SK-N-SH (cell line): ENCODE measurements at regions not wholly inside any gene's neighbourhood (a gene's known extent, or its start where the extent isn't known, plus 50 kb on each side); places are given as distances from the start of the nearest gene placed in this dataset.

Experiments used
- CTCF ChIA-PET: fragments of 300-600, 350-600 bp; formaldehyde crosslinking; extraction: SDS; loops from one replicate; lab custom pipeline; 2021; lab: Yijun Ruan, JAX
- POLR2A ChIA-PET: fragments of 350-600 bp; sonication (Branson Sonifier 250); formaldehyde crosslinking; extraction: SDS; loops from one replicate; lab custom pipeline; 2020; ENCODE audit warnings: antibody characterized with exemption, inconsistent platforms; lab: Yijun Ruan, JAX
- DNase-seq: peaks from one replicate; pipeline ENCODE4 v3.0.0; 2012
- H2AFZ ChIP-seq: fragments of 200-600 bp; sonication (generic); 2 replicates; pipeline ENCODE4 v1.8.1; 2016; ENCODE audit warnings: antibody characterized with exemption, mild to moderate bottlenecking, low read depth
- H3F3A ChIP-seq: fragments of 200-600 bp; sonication (generic); replicated peaks from 2 replicates; pipeline ENCODE3; 2016; ENCODE audit warnings: antibody characterized with exemption, mild to moderate bottlenecking; ENCODE audit not compliant: insufficient read depth
- H3K27ac ChIP-seq, 2 experiments: fragments of 200-500 bp in 1 of 2; fragments of 200-600 bp in 1 of 2; sonication (Bioruptor generic) in 1 of 2; sonication (generic), shearing (Covaris generic) in 1 of 2; 2 replicates each; pipeline versions ENCODE4 v1.5.1 to v1.6.1; 2014 to 2016; ENCODE audit warnings: low read depth in 2 of 2, inconsistent platforms in 1 of 2, low read length in 1 of 2, mild to moderate bottlenecking in 1 of 2, mixed read lengths in 1 of 2
- H3K27me3 ChIP-seq: fragments of 200-600 bp; sonication (generic), shearing (Covaris generic); 2 replicates; pipeline ENCODE4 v1.6.1; 2016; ENCODE audit warnings: mixed run types; ENCODE audit not compliant: insufficient read depth
- H3K36me3 ChIP-seq, 2 experiments: fragments of 200-500 bp in 1 of 2; fragments of 200-600 bp in 1 of 2; sonication (Bioruptor generic) in 1 of 2; sonication (generic) in 1 of 2; replicated peaks in 1 of 2; 2 replicates each; pipeline versions ENCODE3 to v1.5.1; 2014 to 2016; ENCODE audit warnings: low read length in 1 of 2, mild to moderate bottlenecking in 1 of 2; ENCODE audit not compliant: insufficient read depth in 2 of 2, control insufficient read depth in 1 of 2
- H3K4me1 ChIP-seq, 2 experiments: fragments of 200-500 bp in 1 of 2; fragments of 200-600 bp in 1 of 2; sonication (Bioruptor generic) in 1 of 2; sonication (generic), shearing (Covaris generic) in 1 of 2; 2 replicates each; pipeline versions ENCODE4 v1.5.1 to v1.6.1; 2014 to 2016; ENCODE audit warnings: low read depth in 1 of 2, low read length in 1 of 2, mixed run types in 1 of 2; ENCODE audit not compliant: insufficient read depth in 2 of 2, control insufficient read depth in 1 of 2
- H3K4me2 ChIP-seq: fragments of 200-600 bp; sonication (generic), shearing (Covaris generic); 2 replicates; pipeline ENCODE4 v1.6.1; 2017; ENCODE audit warnings: mixed run types
- H3K4me3 ChIP-seq, 2 experiments: fragments of 200-500 bp in 1 of 2; fragments of 200-600 bp in 1 of 2; sonication (Bioruptor generic) in 1 of 2; sonication (generic), shearing (Covaris generic) in 1 of 2; 2 replicates each; pipeline versions ENCODE4 v1.5.1 to v1.8.1; 2014 to 2016; ENCODE audit warnings: low read depth in 2 of 2, inconsistent platforms in 1 of 2, low read length in 1 of 2, mild to moderate bottlenecking in 1 of 2, mixed read lengths in 1 of 2, moderate library complexity in 1 of 2
- H3K79me2 ChIP-seq: fragments of 200-600 bp; sonication (generic); 2 replicates; pipeline ENCODE4 v1.8.1; 2017; ENCODE audit warnings: mild to moderate bottlenecking; ENCODE audit not compliant: insufficient read depth
- H3K9ac ChIP-seq: fragments of 200-600 bp; sonication (generic); 2 replicates; pipeline ENCODE4 v1.6.1; 2017; ENCODE audit warnings: mixed run types
- H3K9me2 ChIP-seq: fragments of 200-600 bp; sonication (generic); 2 replicates; pipeline ENCODE4 v1.6.1; 2017; ENCODE audit warnings: mixed run types
- H3K9me3 ChIP-seq: fragments of 200-600 bp; sonication (generic); 2 replicates; pipeline ENCODE4 v1.6.1; 2017; ENCODE audit warnings: mixed run types, mild to moderate bottlenecking, moderate library complexity
- H4K20me1 ChIP-seq: fragments of 200-600 bp; sonication (generic); 2 replicates; pipeline ENCODE4 v1.6.1; 2017; ENCODE audit warnings: mild to moderate bottlenecking, mixed run types; ENCODE audit not compliant: insufficient read depth
- ELF1 ChIP-seq: IDR thresholded peaks from 2 replicates; pipeline ENCODE4 v1.4.0; 2012
- EP300 ChIP-seq, 2 experiments: IDR thresholded peaks; 2 replicates each; pipeline versions ENCODE4 v1.4.0 to v1.6.1; 2012; ENCODE audit warnings: borderline replicate concordance in 1 of 2, low read depth in 1 of 2, low read length in 1 of 2
- EZH2phosphoT487 ChIP-seq: fragments of 200-600 bp; sonication (generic); IDR thresholded peaks from 2 replicates; pipeline ENCODE4 v1.6.1; 2017; ENCODE audit warnings: low read depth, mixed run types, mild to moderate bottlenecking, antibody characterized with exemption, moderate library complexity, borderline replicate concordance
- FOXJ3 ChIP-seq: sonication (generic); formaldehyde crosslinking; IDR thresholded peaks from 2 replicates; pipeline ENCODE4 v1.5.1; 2020; ENCODE audit warnings: mild to moderate bottlenecking, missing genetic modification reagents
- FOXM1 ChIP-seq: IDR thresholded peaks from 2 replicates; pipeline ENCODE4 v1.4.0; 2012; ENCODE audit warnings: low read depth, mild to moderate bottlenecking
- GABPA ChIP-seq: IDR thresholded peaks from 2 replicates; pipeline ENCODE4 v1.4.0; 2012; ENCODE audit warnings: low read depth, mild to moderate bottlenecking
- GATA2 ChIP-seq: sonication (generic); formaldehyde crosslinking; IDR thresholded peaks from 2 replicates; pipeline ENCODE4 v1.5.0; 2020; ENCODE audit warnings: mild to moderate bottlenecking, missing genetic modification reagents
- NRF1 ChIP-seq: IDR thresholded peaks from 2 replicates; pipeline ENCODE4 v1.6.1; 2012; ENCODE audit warnings: low read depth, mild to moderate bottlenecking, low read length
- RFX5 ChIP-seq: IDR thresholded peaks from 2 replicates; pipeline ENCODE4 v1.6.1; 2012; ENCODE audit warnings: mild to moderate bottlenecking, improper control_type of control experiment, low read length
- RXRA ChIP-seq: IDR thresholded peaks from 2 replicates; pipeline ENCODE4 v1.4.0; 2012; ENCODE audit warnings: low read depth, mild to moderate bottlenecking, borderline replicate concordance
- SIN3A ChIP-seq: IDR thresholded peaks from 2 replicates; pipeline ENCODE4 v1.6.1; 2012; ENCODE audit warnings: low read depth, mild to moderate bottlenecking, low read length, moderate library complexity, borderline replicate concordance
- SMC3 ChIP-seq: IDR thresholded peaks from 2 replicates; pipeline ENCODE4 v1.6.1; 2012; ENCODE audit warnings: low read depth, low read length, improper control_type of control experiment
- TAF1 ChIP-seq: IDR thresholded peaks from 2 replicates; pipeline ENCODE4 v1.6.1; 2012; ENCODE audit warnings: low read depth, mild to moderate bottlenecking, low read length, moderate library complexity, borderline replicate concordance
- TCF12 ChIP-seq: IDR thresholded peaks from 2 replicates; pipeline ENCODE4 v1.4.0; 2012
- TEAD4 ChIP-seq: IDR thresholded peaks from 2 replicates; pipeline ENCODE4 v1.4.0; 2012; ENCODE audit warnings: mild to moderate bottlenecking, borderline replicate concordance; ENCODE audit not compliant: insufficient read depth
- YY1 ChIP-seq: IDR thresholded peaks from 2 replicates; pipeline ENCODE4 v1.4.0; 2012; ENCODE audit warnings: low read depth, mild to moderate bottlenecking
- WGBS: methylation state at CpG from one replicate; pipeline ENCODE4 v1.1.6; 2017; ENCODE audit warnings: low lambda C conversion rate; 5-methylcytosine and 5-hydroxymethylcytosine counted together
- TF ChIP-seq, protein P1 (sequence below): IDR thresholded peaks from 2 replicates; pipeline ENCODE4; 2012
- TF ChIP-seq, protein P2 (sequence below): IDR thresholded peaks from 2 replicates; pipeline ENCODE4 v1.4.0; 2012; ENCODE audit warnings: low read depth, borderline replicate concordance
- TF ChIP-seq, protein P3 (sequence below): fragments of 150-350 bp; IDR thresholded peaks from 2 replicates; pipeline ENCODE4 v1.6.1; 2017; ENCODE audit warnings: antibody characterized with exemption, low read length, low read depth, borderline replicate concordance
- TF ChIP-seq, protein P4 (sequence below): IDR thresholded peaks from 2 replicates; pipeline ENCODE4 v1.4.0; 2012; ENCODE audit warnings: low read depth
- TF ChIP-seq, protein P5 (sequence below): IDR thresholded peaks from 2 replicates; pipeline ENCODE4 v1.6.1; 2012; ENCODE audit warnings: mild to moderate bottlenecking, low read depth, low read length, moderate library complexity
- TF ChIP-seq, protein P6 (sequence below): fragments of 150-350 bp; IDR thresholded peaks from 2 replicates; pipeline ENCODE4 v1.6.1; 2016; ENCODE audit warnings: mild to moderate bottlenecking, low read depth, low read length

DNA sequence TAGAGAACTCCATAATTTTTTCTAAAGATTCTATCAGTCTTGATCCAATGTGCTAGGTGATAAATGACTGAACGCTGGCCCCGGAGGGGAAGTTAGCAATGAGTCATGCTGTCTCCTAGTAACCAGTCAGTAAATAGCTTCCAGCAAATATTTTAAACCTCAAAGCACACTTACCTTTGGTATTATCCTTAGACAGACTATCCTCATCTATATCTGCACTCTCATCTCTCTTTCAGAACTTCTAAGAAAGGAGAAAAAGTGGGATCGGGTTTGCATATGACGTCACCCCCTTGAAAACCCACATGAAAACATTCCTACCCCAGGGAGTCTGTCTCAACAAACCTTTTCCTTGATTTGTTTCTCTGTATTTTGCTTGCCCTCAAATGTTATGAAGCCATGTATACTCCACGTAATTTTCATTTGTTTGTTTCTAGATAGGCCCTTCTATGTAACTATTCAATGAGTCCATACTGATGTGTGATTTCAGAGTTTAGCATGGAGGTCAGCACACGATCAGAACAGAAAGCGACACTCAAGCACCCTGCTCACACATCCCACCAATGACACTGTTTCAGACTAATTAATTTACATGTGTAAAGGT, 174.9 kb upstream of the NRP1 start:
- CTCF ChIA-PET = no interaction called here
- no peaks in the 10 kb centered on the region for H3K9me2 ChIP-seq
- peak; percentile 19 for DNase-seq
- no peak overlapping the region for H2AFZ ChIP-seq
- no peaks in the 10 kb centered on the region for H4K20me1 ChIP-seq
- peak overlapping the region in 1 of 2 experiments; percentile 83; a peak in 3 of 4 replicates for H3K27ac ChIP-seq
- no peaks in the 10 kb centered on the region for H3K36me3 ChIP-seq
- H3K4me1 ChIP-seq = peaks cover 6 to 8% of the 10 kb centered on the region in 2 experiments; a peak in 3 of 4 replicates
- 31% methylated on average over 7 of the region's 7 CpGs for WGBS
- no peaks in the 10 kb centered on the region for H3K27me3 ChIP-seq
- H3K4me3 ChIP-seq = no peak overlapping the region; a peak in 1 of 4 replicates
- H3K4me2 ChIP-seq = peak overlapping the region; percentile 29; the same call in 1 of the 2 replicates
- 0 out of 2 replicates have a peak overlapping the region, but pooled peaks have one; percentile 4 for H3K9ac ChIP-seq
- H3K79me2 ChIP-seq = no peaks in the 10 kb centered on the region
- POLR2A ChIA-PET = no interaction called here
- H3F3A ChIP-seq = peaks cover 6% of the 10 kb centered on the region
- H3K9me3 ChIP-seq = no peaks in the 10 kb centered on the region
- TF ChIP-seq RFX5 (no peak), GABPA (no peak), TEAD4 (no peak), TCF12 (peak; percentile 78), FOXJ3 (no peak), EP300 (IDR thresholded peaks at IDR 0.05; ENCODE audit: borderline replicate concordance in 1 of 2, low read depth in 1 of 2, low read length in 1 of 2) (peak in 1 of 2 experiments; percentile 72; a peak in 2 of 4 replicates), ELF1 (no peak), SIN3A (no peak), FOXM1 (no peak), SMC3 (no peak), RXRA (peak; percentile 61), NRF1 (no peak), YY1 (no peak), EZH2phosphoT487 (no peak), TAF1 (no peak), GATA2 (no peak)
- TF ChIP-seq, protein P1, sequence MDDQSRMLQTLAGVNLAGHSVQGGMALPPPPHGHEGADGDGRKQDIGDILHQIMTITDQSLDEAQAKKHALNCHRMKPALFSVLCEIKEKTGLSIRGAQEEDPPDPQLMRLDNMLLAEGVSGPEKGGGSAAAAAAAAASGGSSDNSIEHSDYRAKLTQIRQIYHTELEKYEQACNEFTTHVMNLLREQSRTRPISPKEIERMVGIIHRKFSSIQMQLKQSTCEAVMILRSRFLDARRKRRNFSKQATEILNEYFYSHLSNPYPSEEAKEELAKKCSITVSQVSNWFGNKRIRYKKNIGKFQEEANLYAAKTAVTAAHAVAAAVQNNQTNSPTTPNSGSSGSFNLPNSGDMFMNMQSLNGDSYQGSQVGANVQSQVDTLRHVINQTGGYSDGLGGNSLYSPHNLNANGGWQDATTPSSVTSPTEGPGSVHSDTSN = peak; percentile 93
- TF ChIP-seq, protein P2, sequence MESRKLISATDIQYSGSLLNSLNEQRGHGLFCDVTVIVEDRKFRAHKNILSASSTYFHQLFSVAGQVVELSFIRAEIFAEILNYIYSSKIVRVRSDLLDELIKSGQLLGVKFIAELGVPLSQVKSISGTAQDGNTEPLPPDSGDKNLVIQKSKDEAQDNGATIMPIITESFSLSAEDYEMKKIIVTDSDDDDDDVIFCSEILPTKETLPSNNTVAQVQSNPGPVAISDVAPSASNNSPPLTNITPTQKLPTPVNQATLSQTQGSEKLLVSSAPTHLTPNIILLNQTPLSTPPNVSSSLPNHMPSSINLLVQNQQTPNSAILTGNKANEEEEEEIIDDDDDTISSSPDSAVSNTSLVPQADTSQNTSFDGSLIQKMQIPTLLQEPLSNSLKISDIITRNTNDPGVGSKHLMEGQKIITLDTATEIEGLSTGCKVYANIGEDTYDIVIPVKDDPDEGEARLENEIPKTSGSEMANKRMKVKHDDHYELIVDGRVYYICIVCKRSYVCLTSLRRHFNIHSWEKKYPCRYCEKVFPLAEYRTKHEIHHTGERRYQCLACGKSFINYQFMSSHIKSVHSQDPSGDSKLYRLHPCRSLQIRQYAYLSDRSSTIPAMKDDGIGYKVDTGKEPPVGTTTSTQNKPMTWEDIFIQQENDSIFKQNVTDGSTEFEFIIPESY = no peak
- TF ChIP-seq, protein P3, sequence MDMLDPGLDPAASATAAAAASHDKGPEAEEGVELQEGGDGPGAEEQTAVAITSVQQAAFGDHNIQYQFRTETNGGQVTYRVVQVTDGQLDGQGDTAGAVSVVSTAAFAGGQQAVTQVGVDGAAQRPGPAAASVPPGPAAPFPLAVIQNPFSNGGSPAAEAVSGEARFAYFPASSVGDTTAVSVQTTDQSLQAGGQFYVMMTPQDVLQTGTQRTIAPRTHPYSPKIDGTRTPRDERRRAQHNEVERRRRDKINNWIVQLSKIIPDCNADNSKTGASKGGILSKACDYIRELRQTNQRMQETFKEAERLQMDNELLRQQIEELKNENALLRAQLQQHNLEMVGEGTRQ = no peak
- TF ChIP-seq, protein P4, sequence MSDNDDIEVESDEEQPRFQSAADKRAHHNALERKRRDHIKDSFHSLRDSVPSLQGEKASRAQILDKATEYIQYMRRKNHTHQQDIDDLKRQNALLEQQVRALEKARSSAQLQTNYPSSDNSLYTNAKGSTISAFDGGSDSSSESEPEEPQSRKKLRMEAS = peak; percentile 56; the same call in 1 of the 2 replicates
- TF ChIP-seq, protein P5, sequence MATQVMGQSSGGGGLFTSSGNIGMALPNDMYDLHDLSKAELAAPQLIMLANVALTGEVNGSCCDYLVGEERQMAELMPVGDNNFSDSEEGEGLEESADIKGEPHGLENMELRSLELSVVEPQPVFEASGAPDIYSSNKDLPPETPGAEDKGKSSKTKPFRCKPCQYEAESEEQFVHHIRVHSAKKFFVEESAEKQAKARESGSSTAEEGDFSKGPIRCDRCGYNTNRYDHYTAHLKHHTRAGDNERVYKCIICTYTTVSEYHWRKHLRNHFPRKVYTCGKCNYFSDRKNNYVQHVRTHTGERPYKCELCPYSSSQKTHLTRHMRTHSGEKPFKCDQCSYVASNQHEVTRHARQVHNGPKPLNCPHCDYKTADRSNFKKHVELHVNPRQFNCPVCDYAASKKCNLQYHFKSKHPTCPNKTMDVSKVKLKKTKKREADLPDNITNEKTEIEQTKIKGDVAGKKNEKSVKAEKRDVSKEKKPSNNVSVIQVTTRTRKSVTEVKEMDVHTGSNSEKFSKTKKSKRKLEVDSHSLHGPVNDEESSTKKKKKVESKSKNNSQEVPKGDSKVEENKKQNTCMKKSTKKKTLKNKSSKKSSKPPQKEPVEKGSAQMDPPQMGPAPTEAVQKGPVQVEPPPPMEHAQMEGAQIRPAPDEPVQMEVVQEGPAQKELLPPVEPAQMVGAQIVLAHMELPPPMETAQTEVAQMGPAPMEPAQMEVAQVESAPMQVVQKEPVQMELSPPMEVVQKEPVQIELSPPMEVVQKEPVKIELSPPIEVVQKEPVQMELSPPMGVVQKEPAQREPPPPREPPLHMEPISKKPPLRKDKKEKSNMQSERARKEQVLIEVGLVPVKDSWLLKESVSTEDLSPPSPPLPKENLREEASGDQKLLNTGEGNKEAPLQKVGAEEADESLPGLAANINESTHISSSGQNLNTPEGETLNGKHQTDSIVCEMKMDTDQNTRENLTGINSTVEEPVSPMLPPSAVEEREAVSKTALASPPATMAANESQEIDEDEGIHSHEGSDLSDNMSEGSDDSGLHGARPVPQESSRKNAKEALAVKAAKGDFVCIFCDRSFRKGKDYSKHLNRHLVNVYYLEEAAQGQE = no peak
- TF ChIP-seq, protein P6, sequence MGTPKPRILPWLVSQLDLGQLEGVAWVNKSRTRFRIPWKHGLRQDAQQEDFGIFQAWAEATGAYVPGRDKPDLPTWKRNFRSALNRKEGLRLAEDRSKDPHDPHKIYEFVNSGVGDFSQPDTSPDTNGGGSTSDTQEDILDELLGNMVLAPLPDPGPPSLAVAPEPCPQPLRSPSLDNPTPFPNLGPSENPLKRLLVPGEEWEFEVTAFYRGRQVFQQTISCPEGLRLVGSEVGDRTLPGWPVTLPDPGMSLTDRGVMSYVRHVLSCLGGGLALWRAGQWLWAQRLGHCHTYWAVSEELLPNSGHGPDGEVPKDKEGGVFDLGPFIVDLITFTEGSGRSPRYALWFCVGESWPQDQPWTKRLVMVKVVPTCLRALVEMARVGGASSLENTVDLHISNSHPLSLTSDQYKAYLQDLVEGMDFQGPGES = no peak
